IPS-15b (cell line): ENCODE measurements at regions not wholly inside any gene's neighbourhood (a gene's known extent, or its start where the extent isn't known, plus 50 kb on each side); places are given as distances from the start of the nearest gene placed in this dataset.

ENCODE experiments used
- H3K27me3 ChIP-seq: one replicate; pipeline ENCODE4 v1.6.1; 2013; ENCODE audit warnings: low read length; ENCODE audit not compliant: control insufficient read depth, insufficient read depth
- H3K36me3 ChIP-seq: one replicate; pipeline ENCODE4 v1.6.1; 2013; ENCODE audit warnings: low read length; ENCODE audit not compliant: control insufficient read depth, insufficient read depth
- H3K4me1 ChIP-seq: one replicate; pipeline ENCODE4 v1.6.1; 2013; ENCODE audit warnings: mild to moderate bottlenecking, low read length; ENCODE audit not compliant: control insufficient read depth, insufficient read depth
- H3K4me3 ChIP-seq: one replicate; pipeline ENCODE4 v1.5.1; 2013; ENCODE audit warnings: low read depth, low read length
- H3K9ac ChIP-seq: one replicate; pipeline ENCODE4 v1.6.1; 2013; ENCODE audit warnings: low read depth, mild to moderate bottlenecking, low read length
- H3K9me3 ChIP-seq: one replicate; pipeline ENCODE4 v1.6.1; 2013; ENCODE audit warnings: mild to moderate bottlenecking, low read length; ENCODE audit not compliant: control insufficient read depth, insufficient read depth

- Histone ChIP-seq H3K36me3 (no peaks in the 10 kb centered on the region), H3K27me3 (no peaks in the 10 kb centered on the region), H3K4me3 (no peak overlapping the region), H3K9ac (no peak overlapping the region), H3K4me1 (no peaks in the 10 kb centered on the region), H3K9me3 (no peaks in the 10 kb centered on the region)
These were observed 280.3 kb downstream of the XXYLT1 start for GRCh38 chr3:194990454-194991337.

- no peak overlapping the region for H3K4me3 ChIP-seq
- H3K4me1 ChIP-seq = no peaks in the 10 kb centered on the region
- H3K36me3 ChIP-seq = no peaks in the 10 kb centered on the region
- H3K9me3 ChIP-seq = no peaks in the 10 kb centered on the region
- H3K27me3 ChIP-seq = no peaks in the 10 kb centered on the region
- H3K9ac ChIP-seq = no peak overlapping the region
These were observed 279.7 kb downstream of the XXYLT1 start for GRCh38 chr3:194991338-194991654.

DNA sequence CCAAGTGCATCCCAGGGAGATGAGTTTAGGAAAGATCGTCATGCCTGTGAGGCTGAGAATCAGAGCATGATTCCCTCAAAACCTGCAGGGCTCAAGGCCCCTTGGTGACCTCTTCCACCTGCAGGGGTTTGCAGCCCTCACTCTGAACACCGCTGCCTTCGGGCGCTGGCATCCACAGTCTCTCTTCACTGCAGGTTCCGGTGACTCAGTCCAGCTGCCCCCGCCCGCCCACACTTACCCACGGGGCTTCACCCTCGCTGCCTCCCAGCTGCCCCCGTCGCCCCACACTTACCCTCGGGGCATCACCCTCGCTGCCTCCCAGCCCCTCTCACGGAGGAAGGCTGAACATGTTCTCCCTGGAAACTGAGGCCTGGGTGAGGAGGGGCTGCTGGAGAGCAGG lies 277.1 kb downstream of the XXYLT1 start:
- no peaks in the 10 kb centered on the region for H3K4me1 ChIP-seq

GRCh38 chr3:194994551-194994981 lies 276.4 kb downstream of the XXYLT1 start:
- H3K9me3 ChIP-seq = no peaks in the 10 kb centered on the region
- H3K4me1 ChIP-seq = no peaks in the 10 kb centered on the region
- no peak overlapping the region for H3K9ac ChIP-seq
- no peaks in the 10 kb centered on the region for H3K27me3 ChIP-seq
- no peaks in the 10 kb centered on the region for H3K36me3 ChIP-seq
- H3K4me3 ChIP-seq = no peak overlapping the region

More for the DNA sequence above, 277.1 kb downstream of the XXYLT1 start:
- H3K4me3 ChIP-seq = no peak overlapping the region
- H3K9ac ChIP-seq = no peak overlapping the region
- no peaks in the 10 kb centered on the region for H3K9me3 ChIP-seq
- no peaks in the 10 kb centered on the region for H3K27me3 ChIP-seq
- no peaks in the 10 kb centered on the region for H3K36me3 ChIP-seq

- Histone ChIP-seq H3K9me3 (no peaks in the 10 kb centered on the region), H3K27me3 (no peaks in the 10 kb centered on the region), H3K4me1 (no peaks in the 10 kb centered on the region), H3K4me3 (no peak overlapping the region), H3K36me3 (no peaks in the 10 kb centered on the region), H3K9ac (no peak overlapping the region)
These were observed 275.6 kb downstream of the XXYLT1 start for GRCh38 chr3:194995334-194995733.

GRCh38 chr3:194995922-194996321 lies 275.0 kb downstream of the XXYLT1 start:
- H3K4me1 ChIP-seq = no peaks in the 10 kb centered on the region
- no peaks in the 10 kb centered on the region for H3K9me3 ChIP-seq
- no peaks in the 10 kb centered on the region for H3K36me3 ChIP-seq
- H3K4me3 ChIP-seq = no peak overlapping the region
- no peak overlapping the region for H3K9ac ChIP-seq
- H3K27me3 ChIP-seq = no peaks in the 10 kb centered on the region

GRCh38 chr3:194996746-194997145 lies 274.2 kb downstream of the XXYLT1 start:
- Histone ChIP-seq H3K27me3 (no peaks in the 10 kb centered on the region), H3K9me3 (no peaks in the 10 kb centered on the region), H3K4me1 (no peaks in the 10 kb centered on the region), H3K9ac (no peak overlapping the region), H3K36me3 (no peaks in the 10 kb centered on the region), H3K4me3 (no peak overlapping the region)

GRCh38 chr3:194998417-194998816 lies 272.5 kb downstream of the XXYLT1 start:
- peaks cover 2% of the 10 kb centered on the region for H3K4me1 ChIP-seq
- no peaks in the 10 kb centered on the region for H3K36me3 ChIP-seq
- no peaks in the 10 kb centered on the region for H3K9me3 ChIP-seq
- H3K4me3 ChIP-seq = no peak overlapping the region
- H3K27me3 ChIP-seq = no peaks in the 10 kb centered on the region
- no peak overlapping the region for H3K9ac ChIP-seq

- Histone ChIP-seq H3K27me3 (peaks cover under 1% of the 10 kb centered on the region), H3K4me1 (peaks cover 2% of the 10 kb centered on the region), H3K36me3 (no peaks in the 10 kb centered on the region), H3K9ac (no peak overlapping the region), H3K9me3 (no peaks in the 10 kb centered on the region), H3K4me3 (no peak overlapping the region)
These were observed 272.0 kb downstream of the XXYLT1 start for GRCh38 chr3:194998948-194999347.

DNA sequence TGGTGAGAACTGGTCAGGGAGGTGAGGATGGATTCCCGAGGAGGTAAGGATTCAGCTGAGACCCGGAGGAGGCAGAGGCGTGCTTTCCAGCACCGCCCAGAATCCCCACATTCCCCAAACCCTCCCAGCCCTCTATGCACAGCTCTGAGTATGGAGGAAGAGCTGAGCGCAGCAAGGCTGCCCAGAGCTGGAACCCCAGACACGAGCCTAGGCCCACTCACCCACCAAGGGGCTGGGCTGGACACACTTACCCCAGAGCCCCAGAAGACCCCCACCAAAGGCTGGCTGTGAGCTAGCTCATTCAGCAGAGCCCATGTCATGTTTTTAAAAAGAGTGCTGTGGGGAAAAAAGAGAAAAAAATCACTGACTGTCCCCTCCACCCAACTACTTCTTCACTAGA lies 271.5 kb downstream of the XXYLT1 start:
- H3K9ac ChIP-seq = no peak overlapping the region
- H3K9me3 ChIP-seq = no peaks in the 10 kb centered on the region
- peaks cover 2% of the 10 kb centered on the region for H3K4me1 ChIP-seq
- no peak overlapping the region for H3K4me3 ChIP-seq
- H3K27me3 ChIP-seq = peaks cover 3% of the 10 kb centered on the region
- H3K36me3 ChIP-seq = no peaks in the 10 kb centered on the region

DNA sequence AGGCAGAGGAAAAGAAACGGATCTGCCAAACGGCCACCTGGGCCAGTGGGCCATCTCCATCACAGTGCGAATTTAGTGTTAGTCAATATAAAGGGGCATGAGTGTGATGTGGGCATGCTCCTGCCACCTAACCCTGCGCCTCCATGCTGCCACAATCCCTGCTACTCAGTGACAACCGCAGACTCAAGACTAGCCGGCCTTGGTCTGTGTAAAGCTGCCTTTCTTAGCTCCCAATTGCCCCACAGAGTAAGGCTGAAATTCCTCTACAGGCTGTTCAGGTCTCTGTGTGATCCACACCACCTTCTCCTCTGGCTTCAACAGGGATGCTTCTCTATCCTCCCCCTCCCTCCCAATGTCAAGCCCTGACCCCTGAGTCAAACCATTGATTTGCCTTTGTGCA lies 269.7 kb downstream of the XXYLT1 start:
- Histone ChIP-seq H3K4me3 (no peak overlapping the region), H3K27me3 (peaks cover 3% of the 10 kb centered on the region), H3K4me1 (peaks cover 2% of the 10 kb centered on the region), H3K9ac (no peak overlapping the region), H3K36me3 (no peaks in the 10 kb centered on the region), H3K9me3 (no peaks in the 10 kb centered on the region)
